ENCODE measurements at regions not wholly inside any gene's neighbourhood (a gene's known extent, or its start where the extent isn't known, plus 50 kb on each side); places are given as distances from the start of the nearest gene placed in this dataset.
"Not testable (repeated sequence)": the region's sequence is repeated elsewhere in the genome, so short reads cannot be mapped to it uniquely, and the experiment has no call there.

DNA sequence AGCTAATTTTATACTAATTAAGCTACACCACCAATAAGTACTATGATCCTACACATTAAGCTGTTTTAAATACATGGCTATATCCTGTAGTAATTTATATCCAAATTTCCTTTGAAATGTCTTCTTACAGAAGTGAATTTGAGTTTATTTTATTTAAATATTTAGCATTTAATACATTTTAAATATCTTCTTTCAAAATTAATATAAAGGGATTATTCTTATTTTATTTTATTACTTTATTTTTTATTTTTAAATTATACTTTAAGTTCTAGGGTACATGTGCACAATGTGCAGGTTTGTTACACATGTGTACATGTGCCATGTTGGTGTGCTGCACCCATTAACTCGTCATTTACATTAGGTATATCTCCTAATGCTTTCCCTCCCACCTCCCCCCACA, 310.9 kb upstream of the IZUMO3 start:
- DNase-seq (ENCODE audit: low read depth): not testable (repeated sequence)

DNA sequence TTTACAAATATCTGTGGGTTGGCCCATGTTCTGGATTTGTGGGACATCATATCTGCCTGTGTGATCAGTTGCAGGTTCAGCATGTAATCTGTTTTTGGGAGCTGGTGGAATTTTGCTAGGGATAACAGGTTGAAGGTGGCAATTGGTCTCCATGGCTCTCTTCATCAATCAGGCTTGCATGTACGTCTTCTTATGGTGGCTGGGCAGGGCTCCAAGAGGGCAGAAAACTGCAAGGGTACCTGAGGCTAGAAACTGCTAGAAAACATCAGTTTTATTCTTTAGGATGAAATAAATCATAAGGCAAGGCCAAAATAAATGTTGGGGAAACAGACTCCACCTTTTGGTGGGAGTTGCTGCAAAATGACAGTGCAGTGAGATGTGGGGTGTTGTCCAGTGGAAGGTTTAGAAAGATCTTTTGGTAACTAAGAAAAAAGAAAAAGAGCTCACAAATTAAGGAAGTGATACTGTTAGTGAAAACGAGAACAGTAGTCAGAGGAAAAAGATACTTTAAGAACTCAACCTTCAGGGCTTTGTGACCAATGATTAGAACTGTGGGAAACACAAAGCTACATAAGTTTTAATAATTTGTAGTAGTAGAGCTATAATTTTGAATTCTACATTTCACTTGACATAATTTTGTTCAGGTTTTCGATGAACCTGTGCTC, 300.7 kb upstream of the IZUMO3 start:
- no peak for DNase-seq (ENCODE audit: low read depth)

DNA sequence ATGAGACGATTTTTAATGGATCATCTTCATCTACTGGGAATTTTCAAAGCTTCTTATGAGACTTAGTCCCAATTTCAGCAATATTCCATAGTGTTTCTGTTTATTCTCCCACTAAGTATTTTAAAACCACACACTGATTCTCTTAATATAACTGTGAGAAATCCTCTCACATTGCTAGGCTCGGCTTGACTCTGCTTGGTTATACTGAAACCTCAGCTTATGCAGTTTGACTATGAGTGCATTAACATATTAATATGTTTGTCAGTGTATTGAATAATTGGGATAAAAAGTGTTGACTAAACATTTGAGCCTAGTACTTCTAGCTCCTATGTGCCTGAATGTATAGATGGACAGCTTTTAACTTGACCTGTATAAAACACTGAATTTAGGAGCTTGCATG, 298.5 kb upstream of the IZUMO3 start:
- no peak for DNase-seq (ENCODE audit: low read depth)

DNA sequence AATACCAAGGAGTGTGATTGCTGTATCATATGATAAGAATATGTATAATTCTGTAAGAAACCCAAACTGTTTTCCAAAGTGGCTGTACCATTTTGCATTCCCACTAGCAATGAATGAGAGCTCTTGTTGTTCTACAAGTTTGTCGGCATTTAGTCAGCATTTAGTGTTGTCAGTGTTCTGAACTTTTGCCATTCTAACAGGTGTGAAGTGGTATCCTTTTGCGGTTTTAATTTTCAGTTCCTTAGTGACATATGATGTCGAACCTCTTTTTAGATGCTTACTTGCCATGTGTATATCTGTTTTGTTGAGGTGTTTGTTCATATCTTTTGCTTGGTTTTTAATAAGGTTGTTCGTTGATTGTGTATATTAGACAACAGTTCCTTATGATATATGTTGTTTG, 296.3 kb upstream of the IZUMO3 start:
- no peak for DNase-seq (ENCODE audit: low read depth)

DNA sequence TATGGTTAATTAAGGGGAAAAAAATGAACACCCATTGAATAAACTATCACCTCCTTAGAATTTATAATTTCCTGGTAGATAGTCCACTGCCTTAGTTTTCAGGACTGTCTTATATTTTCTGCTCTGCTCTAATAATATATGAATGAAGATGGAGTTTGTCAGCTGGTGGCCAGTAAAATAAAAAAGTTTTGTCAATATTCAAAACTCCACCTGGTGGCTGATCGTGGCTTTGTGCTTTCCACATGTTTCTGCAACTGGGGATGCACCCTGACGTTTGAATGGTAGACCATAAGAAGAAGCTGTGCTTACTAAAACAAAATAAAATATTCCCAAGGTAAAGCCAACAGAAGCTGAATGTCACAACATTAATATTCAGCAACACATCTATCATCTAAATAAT, 286.6 kb upstream of the IZUMO3 start:
- no peak for DNase-seq (ENCODE audit: low read depth)

DNA sequence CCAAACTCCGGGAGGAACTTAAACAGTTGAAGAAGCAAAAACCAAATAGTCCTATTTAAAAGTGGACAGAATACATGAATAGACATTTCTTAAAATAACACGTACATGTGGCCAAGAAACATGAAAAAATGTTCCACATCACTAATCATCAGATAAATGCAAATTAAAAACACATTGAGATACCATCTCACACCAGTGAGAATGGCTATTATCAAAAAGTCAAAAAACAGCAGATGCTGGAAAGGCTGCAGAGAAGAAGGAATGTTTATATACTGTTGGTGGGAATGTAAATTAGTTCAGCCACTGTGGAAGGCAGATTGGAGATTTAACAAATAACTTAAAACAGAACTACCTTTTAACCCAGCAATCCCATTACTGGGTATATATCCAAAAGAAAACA, 283.0 kb upstream of the IZUMO3 start:
- no peak for DNase-seq (ENCODE audit: low read depth)

DNA sequence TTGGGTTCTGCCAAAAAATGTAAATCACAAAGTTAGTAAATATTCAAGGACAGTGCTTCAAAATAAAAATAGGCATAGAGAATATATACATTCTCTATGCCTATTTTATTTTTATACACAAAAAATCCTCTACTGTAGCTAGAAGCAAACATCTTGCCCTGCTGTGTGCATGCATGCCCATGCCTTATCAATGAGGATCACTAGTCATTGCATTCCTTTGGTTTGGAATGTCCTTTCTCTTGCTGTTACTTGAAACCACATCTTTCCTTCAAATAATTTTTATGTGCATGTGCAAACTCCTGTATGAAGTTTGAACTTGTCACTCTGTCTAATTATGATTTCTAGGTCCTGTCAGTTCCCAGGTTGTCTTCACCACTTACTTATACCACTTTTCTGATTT, 278.9 kb upstream of the IZUMO3 start:
- DNase-seq (ENCODE audit: low read depth): no peak

DNA sequence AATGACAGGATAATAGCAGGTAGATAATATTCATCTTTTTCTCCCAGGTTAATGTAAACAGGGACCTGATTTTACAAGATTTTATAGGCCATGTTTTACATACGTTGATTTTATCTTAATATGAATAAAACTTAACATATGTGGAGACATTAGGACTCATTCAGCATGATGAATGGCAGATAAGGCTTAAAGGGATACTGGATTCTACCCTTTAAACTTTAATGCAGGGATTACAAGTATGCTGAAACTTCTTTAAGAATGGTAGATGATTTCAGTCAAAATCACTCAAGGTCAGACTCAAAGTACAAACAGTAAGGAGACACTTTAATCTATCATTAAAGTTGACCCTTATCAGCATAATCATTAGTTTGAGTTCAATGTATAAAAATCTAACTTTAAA, 274.5 kb upstream of the IZUMO3 start:
- DNase-seq (ENCODE audit: low read depth): no peak

DNA sequence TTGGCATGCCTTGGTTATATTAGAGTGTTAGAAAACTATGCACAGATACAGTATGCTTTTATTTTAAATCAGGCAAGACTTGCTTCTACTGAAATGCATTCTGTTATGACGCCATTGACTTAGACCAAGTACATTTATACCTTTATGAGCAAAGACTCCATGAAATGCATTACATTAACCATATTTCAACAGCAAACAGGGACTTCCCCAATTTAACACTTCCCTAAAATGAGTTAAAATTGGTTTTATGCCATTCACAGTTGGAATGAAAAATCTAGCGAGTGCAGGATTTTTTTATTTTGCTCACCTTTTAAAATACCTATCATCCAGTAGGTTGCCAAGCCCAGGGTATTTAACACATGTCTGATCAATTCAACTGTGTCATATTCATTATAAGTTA, 272.1 kb upstream of the IZUMO3 start:
- DNase-seq (ENCODE audit: low read depth): no peak

DNA sequence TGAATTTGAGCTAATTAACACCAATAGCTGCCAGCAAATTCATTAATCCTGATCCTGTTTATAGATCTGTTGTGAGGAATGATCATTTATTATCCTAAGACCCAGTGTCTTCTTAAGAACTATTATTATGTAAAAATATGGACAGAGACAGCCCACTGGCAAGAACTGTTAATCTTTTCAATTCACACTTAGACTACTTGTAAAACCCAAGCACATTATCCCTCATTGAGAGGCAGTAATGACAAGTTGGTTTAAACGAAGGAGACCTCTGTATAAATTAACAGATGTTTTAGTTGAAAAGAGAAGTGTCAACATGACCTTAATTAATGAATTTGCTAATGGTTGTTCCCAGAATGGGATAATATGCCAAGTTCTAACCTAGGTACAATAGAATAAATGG, 270.3 kb upstream of the IZUMO3 start:
- no peak for DNase-seq (ENCODE audit: low read depth)

DNA sequence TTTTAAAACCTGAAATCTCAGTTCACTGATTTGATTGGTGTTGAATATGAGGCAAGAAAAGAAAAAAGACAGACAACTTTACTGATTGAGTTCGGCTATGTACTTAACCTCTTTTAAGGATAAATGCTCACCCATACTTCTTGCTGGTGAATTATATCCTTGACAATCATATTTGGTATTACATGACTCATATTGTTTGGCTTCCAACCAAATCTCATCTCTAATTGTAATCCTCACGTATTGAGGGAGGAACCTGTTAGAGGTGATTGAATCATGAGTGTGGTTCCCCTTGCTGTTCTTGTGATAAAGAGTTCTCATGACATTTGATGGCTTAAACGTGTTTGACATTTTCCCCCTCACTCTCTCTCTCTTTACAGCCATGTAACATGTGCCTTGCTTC, 255.6 kb upstream of the IZUMO3 start:
- no peak for DNase-seq (ENCODE audit: low read depth)

DNA sequence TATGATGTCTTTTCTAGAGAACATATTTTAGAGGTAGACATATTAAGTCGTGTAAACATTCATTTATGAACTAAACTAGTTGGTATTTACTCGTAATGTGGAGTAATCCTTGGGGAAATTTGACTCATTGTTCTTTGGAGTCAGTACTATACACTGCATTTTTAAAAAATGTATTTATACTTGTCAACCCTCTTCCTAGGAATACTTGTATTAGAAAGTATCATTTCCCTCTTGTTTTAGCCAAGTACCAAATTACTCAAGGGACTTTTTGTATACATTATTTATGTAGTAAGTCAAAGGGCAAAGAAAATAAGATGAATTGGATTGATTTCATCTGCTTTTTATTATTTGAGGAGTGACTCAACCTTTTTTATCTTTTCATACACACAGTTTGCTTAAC, 248.1 kb upstream of the IZUMO3 start:
- peak; percentile 29 for DNase-seq (ENCODE audit: low read depth)

DNA sequence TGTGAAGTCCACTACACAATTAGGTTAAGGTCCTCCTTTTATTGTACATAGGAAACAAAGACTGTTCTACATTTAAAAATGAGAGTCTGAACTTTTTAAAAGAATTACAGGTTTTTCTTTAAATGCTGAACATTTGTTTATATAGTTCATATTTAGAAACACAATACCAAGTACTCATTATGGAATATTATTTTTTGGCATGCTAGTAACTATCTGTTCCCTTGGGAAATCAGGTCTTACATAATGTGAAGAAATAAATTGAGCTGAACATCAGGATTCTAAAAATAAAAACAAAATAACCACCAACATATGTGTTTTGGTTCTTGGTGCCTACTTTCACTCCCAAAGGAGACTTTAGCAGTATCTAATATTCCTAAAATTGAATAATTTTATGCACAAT, 230.5 kb upstream of the IZUMO3 start:
- DNase-seq (ENCODE audit: low read depth): peak; percentile 20

DNA sequence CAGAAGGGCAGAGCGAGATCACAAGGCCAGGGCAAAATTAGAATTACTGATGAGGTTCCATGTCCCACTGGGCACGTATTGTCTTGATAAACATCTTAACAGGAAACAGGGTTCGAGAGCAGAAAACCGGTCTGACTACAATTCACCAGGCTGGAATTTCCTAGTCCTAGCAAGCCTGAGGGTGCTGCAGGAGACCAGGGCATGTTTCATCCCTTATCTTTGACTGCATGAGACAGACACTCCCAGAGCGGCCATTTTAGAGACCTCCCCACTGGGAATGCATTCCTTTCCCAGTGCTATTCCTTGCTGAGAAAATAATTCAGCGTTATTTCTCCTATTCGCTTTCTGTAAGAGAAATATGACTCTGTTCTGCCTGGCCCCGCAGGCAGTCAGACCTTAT, 228.5 kb upstream of the IZUMO3 start:
- DNase-seq (ENCODE audit: low read depth): not testable (repeated sequence)

DNA sequence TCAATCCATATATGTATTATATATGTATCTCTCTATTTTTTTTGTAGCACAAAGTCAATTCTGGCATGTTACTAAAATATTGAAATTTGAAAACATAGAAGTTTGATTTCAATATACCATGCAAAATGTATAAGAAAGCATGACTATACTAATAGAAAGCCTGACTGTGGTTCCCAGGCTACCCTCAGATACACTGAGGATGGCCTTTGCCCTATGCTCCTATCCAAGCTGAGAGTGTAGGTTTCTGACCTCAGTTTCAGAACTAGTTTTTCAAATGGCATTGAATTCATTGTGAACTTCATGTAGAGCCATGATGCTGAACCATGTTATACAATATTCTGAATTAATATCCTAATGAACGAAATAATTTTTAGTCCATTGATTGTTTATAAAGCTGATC, 220.4 kb upstream of the IZUMO3 start:
- DNase-seq (ENCODE audit: low read depth): no peak

DNA sequence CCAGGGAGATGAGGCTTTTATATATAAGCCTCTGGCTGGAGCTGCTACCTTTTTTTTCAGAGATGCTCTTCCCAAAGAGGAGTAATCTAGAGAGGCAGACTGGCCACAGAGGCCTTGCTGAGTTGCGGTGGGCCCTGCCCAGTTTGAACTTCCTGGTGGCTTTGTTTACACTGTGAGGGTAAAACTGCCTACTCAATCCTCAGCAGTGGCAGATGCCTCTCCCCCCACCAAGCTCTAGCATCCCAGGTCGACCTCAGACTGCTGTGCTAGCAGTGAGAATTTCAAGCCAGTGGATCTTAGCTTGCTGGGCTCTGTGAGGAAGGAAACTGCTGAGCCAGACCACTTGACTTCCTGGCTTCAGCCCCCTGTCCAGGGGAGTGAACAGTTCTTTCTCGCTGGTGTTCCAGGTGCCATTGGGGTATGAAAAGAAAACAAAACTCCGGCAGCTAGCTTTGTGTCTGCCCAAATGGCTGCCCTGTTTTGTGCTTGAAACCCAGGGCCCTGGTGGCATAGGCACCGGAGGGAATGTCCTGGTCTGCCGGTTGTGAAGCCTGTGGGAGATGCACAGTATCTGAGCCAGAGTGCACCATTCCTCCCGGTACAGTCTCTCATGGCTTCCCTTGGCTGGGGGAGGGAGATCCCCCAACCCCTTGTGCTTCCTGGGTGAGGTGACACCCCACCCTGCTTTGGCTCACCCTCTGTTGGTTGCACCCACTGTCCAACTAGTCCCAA, 219.5 kb upstream of the IZUMO3 start:
- DNase-seq (ENCODE audit: low read depth): no peak

DNA sequence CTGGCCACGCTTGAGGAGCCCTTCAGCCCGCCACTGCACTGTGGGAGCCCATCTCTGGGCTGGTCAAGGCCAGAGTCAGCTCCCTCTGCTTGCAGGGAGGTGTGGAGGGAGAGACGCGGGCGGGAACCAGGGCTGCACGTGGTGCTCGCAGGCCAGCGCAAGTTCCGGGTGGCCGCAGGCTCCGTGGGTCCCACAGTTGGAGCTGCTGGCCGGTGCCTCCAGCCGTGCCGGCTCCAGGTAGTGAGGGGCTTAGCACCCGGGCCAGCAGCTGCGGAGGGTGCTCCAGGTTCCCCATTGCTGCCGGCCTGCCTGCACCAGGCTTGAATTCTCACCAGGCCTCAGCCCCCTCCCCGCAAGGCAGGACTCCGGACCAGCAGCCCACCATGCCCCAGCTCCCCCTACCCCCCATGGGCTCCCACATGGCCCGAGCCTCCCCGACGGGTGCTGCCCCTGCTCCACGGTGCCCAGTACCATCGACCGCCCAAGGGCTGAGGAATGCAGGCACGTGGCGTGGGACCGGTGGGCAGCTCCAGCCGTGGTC, 192.8 kb upstream of the IZUMO3 start:
- DNase-seq (ENCODE audit: low read depth): no peak

DNA sequence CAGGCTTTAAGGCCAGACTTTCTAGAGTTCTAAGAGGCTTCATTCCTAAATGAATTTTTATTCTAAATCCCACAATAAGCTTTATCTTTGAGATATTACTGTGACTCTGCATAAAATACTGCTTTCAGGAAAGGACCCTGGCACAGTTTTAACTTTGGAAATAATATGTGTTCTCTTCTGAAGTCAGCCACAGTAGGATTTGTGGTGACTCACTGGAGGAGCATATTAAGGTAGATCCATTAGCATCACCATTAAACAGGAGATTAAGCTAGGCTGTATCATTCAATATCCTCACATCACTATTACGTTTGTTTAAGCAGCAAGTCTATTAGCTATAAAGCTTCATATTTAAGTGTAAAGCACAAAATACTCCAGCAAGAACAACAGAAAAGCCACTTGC, 186.1 kb upstream of the IZUMO3 start:
- DNase-seq (ENCODE audit: low read depth): no peak

DNA sequence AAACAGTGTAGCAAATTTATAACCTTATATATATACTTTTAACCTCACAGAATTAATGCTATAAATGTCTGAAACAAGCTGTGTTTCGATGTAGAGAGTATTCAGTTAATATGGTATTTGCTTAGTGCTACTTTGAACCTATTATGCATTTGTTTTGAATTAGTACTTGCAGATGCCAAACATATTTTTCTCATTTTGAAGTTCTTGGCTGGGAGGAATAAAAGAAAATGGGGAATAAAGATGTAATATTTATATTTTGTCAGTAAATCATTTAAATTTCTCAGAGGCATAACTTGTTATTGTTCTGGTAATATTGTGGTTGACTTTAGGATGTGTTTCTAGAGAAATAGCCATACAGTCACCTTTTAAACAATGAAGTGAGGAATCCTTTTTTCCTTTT, 175.9 kb upstream of the IZUMO3 start:
- peak; percentile 43 for DNase-seq (ENCODE audit: low read depth)

DNA sequence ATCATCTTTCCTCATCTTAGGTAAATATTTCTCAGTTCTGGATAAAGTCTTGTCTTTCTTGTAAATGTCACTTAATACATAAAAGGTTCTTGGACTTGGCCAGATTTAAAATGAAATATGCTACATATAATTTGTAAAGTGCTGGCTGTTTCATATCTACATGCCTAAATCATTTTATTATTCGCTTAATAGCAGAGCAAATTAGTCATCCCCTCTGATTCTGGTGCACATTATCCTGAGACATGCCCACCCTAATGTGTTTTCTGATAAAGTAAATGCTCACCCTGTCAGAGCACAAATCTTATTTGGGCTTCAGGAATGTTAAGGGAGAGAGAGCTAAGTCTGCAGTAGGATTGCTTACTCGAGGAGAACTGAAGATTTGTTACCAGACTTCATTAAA, 166.5 kb upstream of the IZUMO3 start:
- no peak for DNase-seq (ENCODE audit: low read depth)

DNA sequence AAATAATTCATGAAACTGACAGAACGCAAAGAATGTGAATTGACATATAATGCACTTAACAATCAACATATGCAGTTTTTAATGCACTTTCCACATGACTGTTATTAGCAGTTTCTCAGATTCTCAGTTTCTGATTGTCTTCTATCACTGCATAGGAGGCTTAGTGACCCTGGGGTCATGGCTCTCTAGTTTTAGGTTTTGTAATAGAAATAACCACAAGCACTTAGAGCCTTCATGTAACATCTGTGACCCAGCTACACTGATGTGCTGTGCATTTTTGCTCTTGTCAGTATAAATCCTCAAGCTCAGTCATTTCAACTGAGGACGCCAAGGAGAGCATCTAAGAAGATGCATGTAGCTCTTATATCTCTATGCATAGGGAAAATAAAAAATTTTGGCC, 163.1 kb upstream of the IZUMO3 start:
- no peak for DNase-seq (ENCODE audit: low read depth)

DNA sequence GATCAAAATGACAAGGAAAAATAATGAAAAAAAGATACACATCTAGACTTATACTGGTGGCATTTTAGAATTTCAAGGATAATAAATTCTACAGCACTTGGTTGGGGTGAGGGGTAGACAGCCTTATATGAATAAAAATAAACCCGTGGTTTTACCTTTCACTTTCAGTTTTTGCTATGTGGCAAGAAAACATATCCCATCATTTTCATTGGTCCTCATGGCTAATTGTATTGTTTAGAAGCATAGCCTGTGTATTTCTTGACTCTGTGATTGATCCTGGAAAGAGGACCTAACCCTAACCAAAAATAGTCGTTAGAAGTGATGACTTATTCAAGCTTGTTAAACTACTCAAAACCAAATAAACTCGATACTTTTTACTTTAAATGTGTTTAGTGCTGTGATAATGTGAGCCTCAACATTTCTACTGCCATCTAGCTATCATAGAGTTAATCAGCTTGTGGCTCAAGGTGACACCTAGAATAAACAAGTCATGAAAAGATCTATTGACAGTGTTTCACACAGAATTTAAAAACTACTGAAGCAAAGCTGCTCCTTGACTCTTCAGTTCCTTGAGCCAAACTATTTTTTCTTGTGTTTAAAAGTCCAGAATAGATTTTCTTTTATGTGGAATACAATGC, 153.3 kb upstream of the IZUMO3 start:
- DNase-seq (ENCODE audit: low read depth): no peak

DNA sequence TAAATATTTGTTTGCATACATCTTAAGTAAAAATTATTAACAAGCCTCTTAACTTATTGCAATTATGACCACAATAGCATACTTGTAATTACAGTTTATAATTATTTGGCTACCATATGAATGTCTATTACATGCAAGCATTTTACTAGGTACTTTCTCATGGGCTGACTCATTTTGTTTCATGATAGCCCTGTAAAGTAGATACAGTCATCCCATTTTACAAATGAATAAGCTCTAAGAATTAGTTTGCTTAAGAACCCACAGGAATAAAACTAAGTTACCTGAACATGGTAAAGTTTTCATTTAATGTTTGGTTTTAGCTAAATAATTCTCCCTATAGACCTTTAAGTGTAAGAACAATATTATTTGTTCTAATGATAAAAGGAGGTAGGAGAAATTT, 126.6 kb upstream of the IZUMO3 start:
- DNase-seq (ENCODE audit: low read depth): no peak
